Thoracic aorta (tissue), 2 donors: ENCODE measurements at regions not wholly inside any gene's neighbourhood (a gene's known extent, or its start where the extent isn't known, plus 50 kb on each side); places are given as distances from the start of the nearest gene placed in this dataset.

ENCODE experiments used
- ATAC-seq: fragments of 150-250 bp; one replicate; pipeline ENCODE4 v1.8.0; 2017; ENCODE audit warnings: low read depth; ENCODE audit not compliant: insufficient number of reproducible peaks, low FRiP score
- DNase-seq: peaks from one replicate; pipeline ENCODE4 v3.0.0-alpha.2; 2020; ENCODE audit warnings: low spot score
- H3K27ac ChIP-seq, 2 donors: fragments of 200-600 bp; sonication (generic); 1 replicate in 1 of 2; 2 replicates in 1 of 2; pipeline ENCODE4 v1.5.1; 2016; ENCODE audit warnings: mild to moderate bottlenecking in 2 of 2, moderate library complexity in 2 of 2
- H3K27me3 ChIP-seq: fragments of 200-600 bp; sonication (generic); replicated peaks from 2 replicates; pipeline ENCODE4 v1.6.0; 2016; ENCODE audit warnings: mild to moderate bottlenecking; ENCODE audit not compliant: insufficient read depth
- H3K36me3 ChIP-seq: fragments of 200-600 bp; sonication (generic); one replicate; pipeline ENCODE4 v1.5.1; 2016
- H3K4me1 ChIP-seq, 2 donors: fragments of 200-600 bp; sonication (generic); 1 replicate in 1 of 2; 2 replicates in 1 of 2; pipeline versions ENCODE4 v1.5.1 to v1.6.0; 2016; ENCODE audit warnings: low read depth in 2 of 2, mild to moderate bottlenecking in 1 of 2; ENCODE audit not compliant: control insufficient read depth in 1 of 2
- H3K4me3 ChIP-seq: fragments of 200-600 bp; sonication (generic); 2 replicates; pipeline ENCODE4 v1.5.1; 2016; ENCODE audit warnings: mild to moderate bottlenecking
- H3K9me3 ChIP-seq: fragments of 200-600 bp; sonication (generic); 2 replicates; pipeline ENCODE4 v1.5.1; 2016
- TF ChIP-seq, protein P1 (sequence below): fragments of 200-600 bp; sonication (generic); IDR thresholded peaks from one replicate; pipeline ENCODE4 v1.5.1; 2019; ENCODE audit warnings: antibody characterized with exemption

DNA sequence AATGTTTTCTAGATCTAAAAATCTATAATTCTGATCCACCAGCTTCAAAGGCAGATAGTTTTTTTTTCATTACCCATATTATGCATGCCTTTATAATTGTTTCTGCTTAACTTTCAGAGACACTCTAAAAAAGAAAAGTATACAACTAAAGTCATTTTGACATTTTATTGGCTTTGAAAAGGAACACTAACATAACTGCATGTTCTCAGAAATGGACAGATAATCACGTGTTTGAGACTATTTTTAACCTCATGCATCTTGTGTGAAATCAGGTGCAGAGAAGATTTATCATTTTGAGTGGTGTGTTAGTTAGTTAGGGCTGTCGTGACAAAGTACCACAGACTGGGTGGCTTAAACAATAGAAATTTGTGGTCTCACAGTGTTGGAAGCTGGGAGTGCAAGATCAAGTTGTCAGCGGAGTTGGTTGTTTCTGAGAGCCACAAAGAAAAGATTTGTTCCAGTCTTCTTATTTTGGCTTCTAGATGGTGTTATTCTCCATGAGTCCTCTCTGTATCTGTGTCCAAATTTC, 841.4 kb upstream of the LRATD1 start:
- ATAC-seq (no peak), DNase-seq (no peak)
- no peaks in the 10 kb centered on the region for H3K27me3 ChIP-seq
- no peak overlapping the region for H3K27ac ChIP-seq
- TF ChIP-seq, protein P1, sequence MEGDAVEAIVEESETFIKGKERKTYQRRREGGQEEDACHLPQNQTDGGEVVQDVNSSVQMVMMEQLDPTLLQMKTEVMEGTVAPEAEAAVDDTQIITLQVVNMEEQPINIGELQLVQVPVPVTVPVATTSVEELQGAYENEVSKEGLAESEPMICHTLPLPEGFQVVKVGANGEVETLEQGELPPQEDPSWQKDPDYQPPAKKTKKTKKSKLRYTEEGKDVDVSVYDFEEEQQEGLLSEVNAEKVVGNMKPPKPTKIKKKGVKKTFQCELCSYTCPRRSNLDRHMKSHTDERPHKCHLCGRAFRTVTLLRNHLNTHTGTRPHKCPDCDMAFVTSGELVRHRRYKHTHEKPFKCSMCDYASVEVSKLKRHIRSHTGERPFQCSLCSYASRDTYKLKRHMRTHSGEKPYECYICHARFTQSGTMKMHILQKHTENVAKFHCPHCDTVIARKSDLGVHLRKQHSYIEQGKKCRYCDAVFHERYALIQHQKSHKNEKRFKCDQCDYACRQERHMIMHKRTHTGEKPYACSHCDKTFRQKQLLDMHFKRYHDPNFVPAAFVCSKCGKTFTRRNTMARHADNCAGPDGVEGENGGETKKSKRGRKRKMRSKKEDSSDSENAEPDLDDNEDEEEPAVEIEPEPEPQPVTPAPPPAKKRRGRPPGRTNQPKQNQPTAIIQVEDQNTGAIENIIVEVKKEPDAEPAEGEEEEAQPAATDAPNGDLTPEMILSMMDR, result no peak
- H3K36me3 ChIP-seq, result no peaks in the 10 kb centered on the region
- no peaks in the 10 kb centered on the region for H3K9me3 ChIP-seq
- no peak overlapping the region for H3K4me3 ChIP-seq
- no peaks in the 10 kb centered on the region for H3K4me1 ChIP-seq

DNA sequence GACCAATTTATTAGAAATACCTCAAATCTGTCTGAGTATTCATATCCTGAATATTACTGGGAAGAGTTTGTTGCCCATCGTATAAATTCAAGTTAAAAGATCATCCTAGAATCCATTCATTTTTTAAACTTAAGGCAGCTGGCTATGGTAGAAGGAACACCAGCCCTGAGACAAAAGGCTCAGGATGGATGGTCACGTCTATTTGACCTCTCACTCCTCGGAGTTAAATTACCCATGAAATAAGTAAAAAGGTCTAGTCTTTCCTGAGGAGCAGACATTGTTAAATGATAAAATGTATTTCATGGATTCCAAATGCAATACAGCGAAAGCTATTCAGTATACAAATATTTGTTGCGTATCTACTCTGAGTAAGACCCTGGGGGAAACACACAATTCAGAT, 826.0 kb upstream of the LRATD1 start:
- no peaks in the 10 kb centered on the region for H3K4me1 ChIP-seq
- no peaks in the 10 kb centered on the region for H3K36me3 ChIP-seq
- H3K9me3 ChIP-seq, result no peaks in the 10 kb centered on the region
- TF ChIP-seq, protein P1, result no peak
- DNase-seq (no peak), ATAC-seq (no peak)
- no peak overlapping the region for H3K27ac ChIP-seq
- H3K27me3 ChIP-seq, result no peaks in the 10 kb centered on the region
- H3K4me3 ChIP-seq, result no peak overlapping the region

DNA sequence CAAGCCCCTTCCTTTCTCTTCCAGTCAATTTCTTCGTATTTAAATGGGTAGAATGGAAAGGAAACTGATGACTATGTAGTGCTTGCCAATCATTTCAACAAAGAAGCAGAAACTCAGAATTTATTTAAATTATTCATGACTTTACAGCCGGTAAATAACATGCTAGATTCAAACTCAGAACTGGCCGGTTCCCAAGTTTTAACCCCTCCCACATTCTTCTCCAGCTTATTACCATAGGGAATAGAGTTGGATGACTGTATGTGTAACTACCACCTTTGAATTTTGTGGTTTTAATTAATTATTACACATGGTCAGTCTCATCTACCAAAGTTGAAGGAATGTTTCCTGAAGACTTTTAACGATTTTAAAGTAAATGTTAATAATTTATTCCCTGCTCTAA, 819.3 kb upstream of the LRATD1 start:
- no peaks in the 10 kb centered on the region for H3K36me3 ChIP-seq
- ATAC-seq, result no peak
- no peak for DNase-seq

DNA sequence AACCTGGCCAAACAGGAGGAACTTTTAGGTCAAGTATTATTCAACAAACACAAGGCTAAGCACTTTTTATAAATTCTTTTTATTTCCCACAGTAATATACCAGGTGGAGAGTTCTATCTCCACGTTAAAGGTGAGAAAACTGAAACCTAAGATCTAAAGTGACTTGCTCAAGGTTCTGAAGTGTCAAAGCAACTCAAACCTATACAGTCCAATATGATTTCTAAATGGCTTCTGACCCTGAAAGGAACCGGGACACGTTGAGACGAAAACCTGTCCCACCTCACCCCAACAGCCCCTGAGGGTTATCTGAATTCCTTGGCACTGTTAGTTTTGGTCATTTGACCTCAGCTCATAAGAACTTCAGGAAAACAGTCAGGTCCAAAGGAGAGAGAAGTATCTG, 814.5 kb upstream of the LRATD1 start:
- ATAC-seq (no peak), DNase-seq (no peak)
- no peak overlapping the region for H3K27ac ChIP-seq
- no peaks in the 10 kb centered on the region for H3K4me1 ChIP-seq
- TF ChIP-seq, protein P1, result no peak
- H3K4me3 ChIP-seq, result no peak overlapping the region
- no peaks in the 10 kb centered on the region for H3K27me3 ChIP-seq
- no peaks in the 10 kb centered on the region for H3K9me3 ChIP-seq
- no peaks in the 10 kb centered on the region for H3K36me3 ChIP-seq

More for the DNA sequence above, 819.3 kb upstream of the LRATD1 start:
- TF ChIP-seq, protein P1, result no peak
- no peaks in the 10 kb centered on the region for H3K9me3 ChIP-seq
- no peaks in the 10 kb centered on the region for H3K4me1 ChIP-seq
- no peaks in the 10 kb centered on the region for H3K27me3 ChIP-seq
- no peak overlapping the region for H3K4me3 ChIP-seq
- H3K27ac ChIP-seq, result no peak overlapping the region

DNA sequence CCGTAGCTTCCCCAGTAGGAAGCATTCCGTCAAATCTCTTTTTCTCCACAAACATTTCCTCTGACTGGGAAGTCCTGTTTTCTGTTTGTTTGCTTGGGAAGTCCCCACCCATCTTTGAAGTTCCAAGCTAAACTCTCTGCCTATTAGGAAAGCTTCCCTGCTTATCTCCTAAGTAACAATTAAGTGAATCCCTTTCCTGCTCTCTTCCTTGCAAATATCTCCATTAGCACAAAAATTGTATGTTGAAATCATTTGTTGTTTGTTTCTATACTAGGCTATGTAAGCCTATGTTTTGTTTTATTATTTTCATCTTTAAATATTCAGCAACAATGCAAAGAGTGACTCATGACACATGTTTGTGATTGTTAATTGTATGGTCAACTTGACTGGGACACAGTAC, 812.6 kb upstream of the LRATD1 start:
- H3K4me1 ChIP-seq, result no peaks in the 10 kb centered on the region
- no peaks in the 10 kb centered on the region for H3K9me3 ChIP-seq
- no peaks in the 10 kb centered on the region for H3K27me3 ChIP-seq
- no peak overlapping the region for H3K27ac ChIP-seq
- ATAC-seq (no peak), DNase-seq (no peak)
- no peaks in the 10 kb centered on the region for H3K36me3 ChIP-seq
- TF ChIP-seq, protein P1, result no peak
- no peak overlapping the region for H3K4me3 ChIP-seq
